Esophagus muscularis mucosa (tissue), 3 donors: ENCODE measurements at regions not wholly inside any gene's neighbourhood (a gene's known extent, or its start where the extent isn't known, plus 50 kb on each side); places are given as distances from the start of the nearest gene placed in this dataset.

ENCODE experiments used
- POLR2A ChIP-seq: fragments of 450-650 bp; IDR thresholded peaks from one replicate; pipeline ENCODE4 v1.6.1; 2017; ENCODE audit warnings: antibody characterized with exemption, moderate library complexity, mild to moderate bottlenecking, low read depth
- TF ChIP-seq, protein P1 (sequence below), 3 experiments: fragments of 200-600 bp in 2 of 3; fragments of 450-650 bp in 1 of 3; sonication (generic) in 2 of 3; IDR thresholded peaks; one replicate each; pipeline ENCODE4 v1.5.1; 2017 to 2019; ENCODE audit warnings: antibody characterized with exemption in 3 of 3, mild to moderate bottlenecking in 2 of 3, moderate library complexity in 1 of 3

DNA sequence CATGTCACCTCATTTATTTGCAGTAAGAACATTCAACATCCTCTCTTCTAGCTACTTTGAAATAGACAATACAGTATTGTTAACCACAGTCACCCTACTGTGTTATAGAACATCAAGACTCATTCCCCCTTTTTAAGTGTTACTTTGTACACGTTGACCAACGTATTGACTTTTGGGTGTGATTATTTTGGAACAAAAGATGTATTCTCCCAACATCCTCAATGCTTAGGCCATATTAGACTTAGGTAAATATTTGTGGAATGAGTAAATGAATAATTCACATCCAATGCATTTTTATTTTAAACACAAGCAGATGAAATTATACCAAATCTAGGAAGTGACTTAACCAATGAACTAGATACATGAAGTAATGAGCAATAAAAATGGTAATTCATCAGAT is 296.6 kb downstream of the CHRM3 start:
- TF ChIP-seq, protein P1, sequence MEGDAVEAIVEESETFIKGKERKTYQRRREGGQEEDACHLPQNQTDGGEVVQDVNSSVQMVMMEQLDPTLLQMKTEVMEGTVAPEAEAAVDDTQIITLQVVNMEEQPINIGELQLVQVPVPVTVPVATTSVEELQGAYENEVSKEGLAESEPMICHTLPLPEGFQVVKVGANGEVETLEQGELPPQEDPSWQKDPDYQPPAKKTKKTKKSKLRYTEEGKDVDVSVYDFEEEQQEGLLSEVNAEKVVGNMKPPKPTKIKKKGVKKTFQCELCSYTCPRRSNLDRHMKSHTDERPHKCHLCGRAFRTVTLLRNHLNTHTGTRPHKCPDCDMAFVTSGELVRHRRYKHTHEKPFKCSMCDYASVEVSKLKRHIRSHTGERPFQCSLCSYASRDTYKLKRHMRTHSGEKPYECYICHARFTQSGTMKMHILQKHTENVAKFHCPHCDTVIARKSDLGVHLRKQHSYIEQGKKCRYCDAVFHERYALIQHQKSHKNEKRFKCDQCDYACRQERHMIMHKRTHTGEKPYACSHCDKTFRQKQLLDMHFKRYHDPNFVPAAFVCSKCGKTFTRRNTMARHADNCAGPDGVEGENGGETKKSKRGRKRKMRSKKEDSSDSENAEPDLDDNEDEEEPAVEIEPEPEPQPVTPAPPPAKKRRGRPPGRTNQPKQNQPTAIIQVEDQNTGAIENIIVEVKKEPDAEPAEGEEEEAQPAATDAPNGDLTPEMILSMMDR (IDR thresholded peaks at IDR 0.05) = no peak
- no peak for TF ChIP-seq POLR2A
